Inflammatory macrophage treated with lipopolysaccharide for 1 hour (primary cell): ENCODE measurements at regions not wholly inside any gene's neighbourhood (a gene's known extent, or its start where the extent isn't known, plus 50 kb on each side); places are given as distances from the start of the nearest gene placed in this dataset.

Experiments
- DNase-seq, 2 donors: peaks; one replicate each; pipeline ENCODE4 v3.0.0-alpha.2; 2020 to 2022

DNA sequence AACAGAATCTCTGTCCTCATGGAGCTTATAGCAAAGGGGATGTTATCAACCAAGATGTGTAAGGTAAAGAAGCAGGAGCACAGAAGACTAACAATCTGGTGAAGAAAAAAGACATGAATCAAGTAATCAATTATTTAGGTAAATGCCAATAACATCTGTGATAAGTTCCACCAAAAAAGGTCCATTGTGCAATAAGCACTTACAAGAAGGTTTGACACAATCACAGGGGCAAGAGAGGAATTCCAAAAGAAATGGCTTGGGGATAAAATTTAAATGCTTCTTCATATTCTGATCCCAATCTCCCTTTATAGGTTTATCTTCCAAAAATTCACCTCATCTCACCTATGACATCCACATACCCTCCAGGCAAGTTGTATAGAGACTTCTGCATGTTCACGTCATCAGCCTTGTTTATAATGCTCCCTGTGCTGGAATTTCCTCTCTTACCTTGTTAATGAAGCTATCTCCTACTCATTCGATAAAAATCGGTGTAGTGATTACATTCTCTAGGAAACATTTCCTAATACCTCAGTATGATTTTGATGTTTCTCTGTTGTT is 53.6 kb upstream of the DPT start:
- DNase-seq, result no peak

DNA sequence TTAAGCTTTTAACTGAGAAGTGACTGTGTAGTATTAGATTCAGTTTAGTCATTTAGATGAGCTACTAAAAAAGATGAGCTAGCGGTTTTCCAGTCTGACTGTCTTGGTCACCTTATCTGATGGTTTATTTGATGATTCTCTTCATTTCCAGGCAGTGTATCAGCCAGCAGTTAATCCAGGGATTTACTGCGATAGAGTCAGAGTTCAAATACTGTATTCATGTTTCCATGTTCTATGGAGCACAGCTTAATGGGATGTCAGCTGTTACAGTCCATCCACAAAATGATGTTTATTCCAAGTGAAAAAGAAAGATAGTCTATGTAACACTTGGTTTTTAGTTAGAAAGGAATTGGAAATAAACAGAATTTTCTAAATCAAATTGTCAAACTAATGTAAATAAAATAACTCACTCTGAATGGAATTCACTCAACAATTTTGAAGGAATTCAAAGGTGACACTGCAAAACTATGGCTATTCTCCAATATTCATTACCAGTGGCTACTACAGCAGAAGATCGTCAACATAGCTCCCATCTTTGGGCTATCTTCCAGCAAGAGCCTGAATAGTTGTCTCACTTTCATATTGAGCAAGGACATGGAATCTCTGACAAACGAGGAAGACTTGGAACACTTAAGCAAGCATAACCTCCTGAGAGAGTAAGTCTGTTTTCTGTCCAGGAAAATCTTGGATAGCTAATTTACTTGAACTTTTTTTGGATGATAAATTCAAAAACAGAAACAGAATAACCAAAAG is 54.6 kb upstream of the DPT start:
- no peak for DNase-seq

DNA sequence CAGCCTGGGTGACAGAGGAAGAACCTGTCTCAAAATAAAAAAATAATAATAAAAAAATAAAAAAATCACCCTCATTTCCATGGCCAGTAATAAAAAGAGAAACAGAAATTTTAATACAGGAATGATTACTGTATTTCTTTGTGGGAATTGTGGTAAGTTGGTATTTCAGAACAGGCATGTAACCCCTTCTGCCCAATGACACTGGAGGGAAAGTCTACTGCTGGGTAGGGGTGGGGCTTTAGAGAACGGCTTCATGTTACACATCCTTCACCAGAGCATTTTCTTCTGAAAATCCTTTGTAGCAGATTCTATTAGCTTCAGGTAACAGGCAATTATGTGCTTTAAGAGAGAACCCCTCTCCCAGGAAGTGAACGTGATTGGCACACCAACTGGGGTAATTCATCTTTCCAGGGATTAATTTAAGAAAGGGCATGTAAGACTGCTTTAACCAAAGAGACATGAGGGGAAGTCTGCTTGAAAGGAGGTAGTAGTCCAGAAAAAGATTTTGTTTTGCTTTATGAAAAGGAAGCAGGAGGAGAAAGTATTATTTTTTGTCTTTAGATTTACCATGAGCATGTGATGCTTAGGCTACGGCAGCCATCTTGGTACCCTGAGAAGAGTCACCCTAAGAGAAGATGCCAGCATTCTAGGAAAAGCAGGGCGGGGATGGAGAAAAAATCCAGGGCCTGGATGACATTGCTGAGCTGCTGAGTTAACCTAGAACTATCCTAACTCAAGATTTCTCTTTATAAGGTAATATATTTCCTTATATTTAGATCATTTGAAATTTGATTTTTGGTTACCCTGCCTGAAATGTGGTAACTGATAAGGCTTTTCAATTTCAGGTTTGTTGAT is 57.7 kb upstream of the DPT start:
- DNase-seq, result no peak

DNA sequence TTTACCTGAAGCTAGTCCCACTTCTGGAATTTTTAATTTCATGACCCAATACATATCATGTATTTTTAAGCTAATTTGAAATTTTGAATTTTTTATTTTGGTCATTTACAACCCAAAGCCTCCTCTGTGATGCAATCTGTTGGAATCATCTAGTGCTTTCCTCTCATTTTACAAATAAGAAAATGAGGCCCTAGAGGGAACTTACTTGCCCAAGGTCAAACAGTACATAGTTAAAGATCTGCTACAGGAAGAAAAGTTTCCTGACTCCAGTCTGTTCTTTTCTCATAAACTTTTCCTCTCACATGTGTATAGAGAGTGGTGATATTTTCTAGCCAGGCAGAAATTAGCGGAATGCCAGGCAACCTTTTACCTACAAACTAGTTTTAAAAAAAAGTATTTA is 59.3 kb upstream of the DPT start:
- DNase-seq, result no peak

DNA sequence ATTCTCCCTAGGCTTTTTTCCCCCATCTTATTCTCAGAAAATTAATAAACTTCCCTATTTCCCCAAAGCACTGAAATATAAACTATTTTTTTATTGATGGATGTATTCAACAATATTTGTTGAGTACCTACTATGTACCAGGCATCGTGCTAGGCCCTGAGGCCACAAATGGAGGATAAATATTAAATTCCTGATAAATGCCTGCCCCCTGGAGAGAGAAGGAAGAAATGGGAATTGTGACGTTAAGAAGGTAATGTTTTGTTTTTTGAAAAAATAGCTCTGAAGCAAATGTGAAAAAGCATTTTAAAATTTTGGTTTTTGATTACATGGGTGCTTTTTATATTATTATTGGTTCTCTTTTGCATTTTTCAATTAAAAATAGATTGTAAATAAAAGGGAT is 60.5 kb upstream of the DPT start:
- no peak for DNase-seq

DNA sequence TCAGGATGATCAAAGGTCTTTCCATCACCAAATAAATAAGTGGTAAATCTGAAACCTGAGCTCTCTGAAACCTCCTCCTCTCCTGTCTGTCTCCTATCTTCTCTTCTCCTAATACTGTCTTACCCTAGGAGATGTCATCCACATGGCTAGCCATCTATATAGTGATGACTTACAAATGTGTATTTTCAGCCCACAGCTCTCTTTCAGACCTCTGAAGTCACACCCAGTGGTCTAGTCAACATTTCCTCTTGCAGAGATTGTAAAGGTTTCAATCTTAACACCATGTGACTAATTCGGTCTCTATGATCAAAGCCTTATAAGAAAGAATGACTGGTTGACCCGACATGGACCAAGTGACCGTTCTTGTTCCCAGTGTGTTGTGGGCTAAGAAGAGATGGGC is 63.1 kb upstream of the DPT start:
- DNase-seq, result no peak

DNA sequence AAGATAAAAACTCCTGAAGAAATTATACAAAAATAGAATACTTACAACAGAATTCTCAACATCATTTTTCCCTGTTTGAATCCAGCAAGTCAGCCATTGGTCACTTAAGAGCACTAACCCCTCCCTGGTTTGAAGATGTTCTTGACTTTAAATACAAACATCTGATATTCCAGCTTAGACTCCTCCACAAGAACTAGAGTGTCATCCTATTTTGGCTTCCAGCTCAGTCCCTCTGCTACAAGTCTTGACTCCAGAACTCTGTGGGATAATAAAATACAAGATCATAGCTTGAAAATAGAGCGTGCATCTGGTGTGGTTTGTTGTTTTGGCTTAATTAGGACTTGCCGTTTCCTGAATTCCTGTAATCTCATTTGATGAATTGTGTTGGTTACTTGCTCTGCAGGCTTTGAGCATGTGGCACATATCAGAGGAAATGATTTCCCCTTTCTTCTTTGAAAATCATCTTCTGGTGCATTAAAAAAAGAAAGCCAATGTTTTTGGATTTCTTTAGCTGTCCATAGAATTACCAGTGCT is 63.7 kb upstream of the DPT start:
- no peak for DNase-seq

DNA sequence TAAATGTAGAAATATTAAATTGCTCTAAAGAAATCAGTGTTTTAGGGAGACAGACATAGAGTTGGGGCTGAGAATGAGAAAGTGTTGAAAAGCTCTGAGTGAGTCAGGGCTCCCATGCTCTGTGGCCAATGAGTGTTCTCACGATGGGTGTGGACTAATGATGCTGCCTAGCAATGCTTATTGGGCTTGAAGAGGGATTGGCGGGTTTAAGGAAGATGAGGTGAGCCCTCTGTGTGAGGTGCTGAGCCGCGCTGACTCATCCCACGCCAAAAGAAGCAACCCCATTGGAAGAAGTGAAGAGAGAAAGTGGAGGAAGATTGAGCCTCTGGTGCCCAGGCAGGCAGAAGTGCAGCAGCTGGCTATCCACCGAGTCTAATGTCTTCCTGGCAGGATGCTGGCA is 65.1 kb upstream of the DPT start:
- DNase-seq, result no peak

DNA sequence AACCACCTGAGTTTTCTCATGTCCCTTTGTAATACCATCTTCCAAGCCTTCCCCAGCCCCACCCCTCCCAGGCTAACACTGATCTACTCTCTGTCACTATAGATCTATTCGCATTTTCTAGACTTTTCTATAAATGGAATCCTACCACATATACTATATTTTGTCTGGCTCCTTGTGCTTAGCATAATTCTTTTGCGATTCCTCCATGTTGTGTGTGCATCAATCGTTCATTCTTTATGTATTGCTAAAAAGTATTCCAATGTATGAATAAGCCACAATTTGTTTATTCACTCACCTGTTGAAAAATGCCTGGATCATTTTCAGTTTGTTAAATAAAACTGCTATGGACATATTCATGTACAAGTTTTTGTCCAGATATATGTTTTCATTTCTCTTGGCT is 66.7 kb upstream of the DPT start:
- no peak for DNase-seq

DNA sequence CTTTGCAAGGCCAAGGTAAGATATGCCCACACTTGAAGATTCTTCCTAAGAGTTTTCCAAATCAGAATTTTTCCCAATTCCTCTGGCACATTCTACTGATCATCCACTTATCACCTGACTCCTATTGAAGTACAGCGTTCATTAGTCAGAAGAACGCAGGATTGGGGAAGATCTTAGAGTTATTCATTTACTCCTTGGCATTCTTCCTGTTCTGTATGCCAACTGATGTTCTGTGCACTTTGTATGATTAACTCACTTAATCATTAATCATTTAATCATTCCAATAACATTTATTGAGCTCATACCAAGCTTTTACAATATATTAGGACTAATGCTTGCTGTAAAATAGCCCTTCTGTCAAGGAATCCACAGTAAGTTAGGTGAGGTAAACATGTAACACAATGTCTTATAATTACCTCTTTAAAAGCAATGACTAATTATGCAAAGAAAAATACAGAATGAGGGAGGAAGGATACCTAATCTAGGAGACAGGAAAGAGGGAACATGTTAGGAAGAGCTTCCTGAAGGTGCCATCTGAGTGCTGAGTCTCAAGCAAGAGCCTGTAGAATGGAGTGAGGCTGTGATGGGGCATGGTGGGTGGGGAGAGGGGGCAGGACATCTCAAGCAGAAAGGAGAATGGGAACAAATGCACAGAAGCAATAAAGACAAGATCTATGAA is 71.1 kb upstream of the DPT start:
- no peak for DNase-seq

DNA sequence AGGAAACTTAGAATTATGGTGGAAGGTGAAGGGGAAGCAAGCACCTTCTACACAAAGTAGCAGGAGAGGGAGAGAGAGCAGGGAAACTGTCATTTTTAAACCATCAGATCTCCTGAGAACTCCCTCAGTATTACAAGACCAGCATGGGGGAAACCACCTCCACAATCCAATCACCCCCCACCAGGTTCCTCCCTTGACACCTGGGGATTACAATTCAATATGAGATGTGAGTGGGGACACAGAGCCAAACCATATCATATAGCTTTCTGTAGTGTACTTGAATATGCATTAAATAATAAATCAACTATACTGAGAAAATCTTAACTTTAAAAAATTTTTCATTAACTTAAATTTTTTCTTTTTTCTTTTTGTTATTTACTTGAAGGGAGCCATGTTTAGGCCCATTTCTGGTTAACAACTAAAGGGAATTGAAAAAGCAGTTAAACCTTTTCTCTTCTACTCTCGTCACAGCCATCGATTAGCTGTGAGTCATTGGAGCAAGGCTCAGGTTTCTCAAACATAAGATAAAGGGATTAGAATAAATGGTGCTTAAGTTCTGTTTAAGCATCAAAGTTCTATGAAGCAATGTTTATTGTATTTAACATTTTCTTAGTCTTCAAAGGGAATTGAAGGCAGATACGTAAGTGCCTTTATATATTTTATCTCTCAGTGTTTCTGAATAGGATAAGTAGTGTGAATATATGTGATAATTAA is 72.2 kb upstream of the DPT start:
- DNase-seq, result no peak

DNA sequence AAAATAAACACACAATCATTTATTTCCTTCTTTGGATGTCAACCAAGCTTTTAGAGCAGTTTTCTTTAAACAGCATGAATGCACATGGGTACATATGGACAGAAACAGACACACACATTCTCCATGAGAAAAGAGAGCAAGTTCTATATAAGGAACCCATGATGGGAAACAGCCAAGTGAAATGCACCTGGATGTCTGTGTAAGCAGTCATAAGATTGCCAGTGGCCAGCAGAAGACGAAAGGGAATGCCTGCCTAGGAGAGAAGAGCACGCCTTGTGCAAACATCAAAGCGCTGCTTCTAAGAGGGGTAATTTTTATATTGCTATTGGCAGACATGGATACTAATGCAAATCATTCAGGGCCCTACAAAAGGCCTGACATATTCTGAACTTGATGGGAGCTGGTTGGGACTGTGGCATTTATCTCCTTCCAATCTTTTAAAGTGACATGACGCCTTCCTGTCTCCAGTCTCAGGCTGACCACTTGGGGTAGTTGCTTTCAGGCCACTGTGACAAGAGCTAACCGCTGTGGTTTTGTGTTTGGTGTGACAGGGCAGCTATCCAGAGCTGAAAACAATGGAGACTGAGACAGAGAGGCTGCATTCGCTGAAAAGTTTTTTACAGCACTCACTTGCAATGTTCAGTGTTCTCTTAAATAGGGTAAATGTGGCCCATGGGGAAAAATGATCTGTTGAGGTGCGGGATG is 75.0 kb upstream of the DPT start:
- DNase-seq, result no peak

DNA sequence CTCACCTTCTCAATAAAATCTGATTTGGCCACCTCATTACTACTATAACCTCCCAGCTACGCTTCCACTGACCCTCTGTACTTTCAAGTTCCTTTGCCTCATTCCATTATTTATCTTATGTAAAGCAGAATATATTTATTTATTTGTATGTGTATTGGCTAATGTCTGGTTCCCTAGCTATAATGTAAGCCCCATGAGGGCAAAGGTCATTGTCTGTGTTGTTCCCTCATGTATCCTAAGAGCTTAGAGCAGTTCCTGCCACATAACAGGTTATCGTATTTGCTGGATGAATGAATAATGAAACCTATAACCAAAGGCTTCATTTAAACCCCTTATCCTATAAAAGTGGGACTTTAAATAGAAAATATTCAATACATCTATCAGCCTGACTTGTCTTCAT is 77.9 kb upstream of the DPT start:
- DNase-seq, result no peak

DNA sequence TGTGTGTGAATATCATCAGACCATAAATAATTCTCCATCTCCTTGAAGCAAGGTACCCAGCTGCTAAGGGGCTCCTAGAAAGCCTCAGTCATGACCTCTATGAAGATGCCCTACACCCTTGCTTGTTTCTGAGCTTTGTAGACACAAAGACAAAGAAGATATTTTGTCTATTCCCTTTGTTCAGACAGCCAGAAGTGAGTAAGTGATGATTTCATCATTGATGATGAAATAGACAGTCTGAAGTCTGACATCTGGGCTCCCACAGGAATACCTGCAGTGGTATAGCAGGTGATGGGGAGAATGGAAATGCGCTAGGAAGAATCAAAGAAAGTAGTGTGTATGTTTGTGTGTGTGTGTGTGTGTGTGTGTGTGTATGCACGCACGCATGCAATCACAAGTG is 82.2 kb upstream of the DPT start:
- DNase-seq, result no peak

DNA sequence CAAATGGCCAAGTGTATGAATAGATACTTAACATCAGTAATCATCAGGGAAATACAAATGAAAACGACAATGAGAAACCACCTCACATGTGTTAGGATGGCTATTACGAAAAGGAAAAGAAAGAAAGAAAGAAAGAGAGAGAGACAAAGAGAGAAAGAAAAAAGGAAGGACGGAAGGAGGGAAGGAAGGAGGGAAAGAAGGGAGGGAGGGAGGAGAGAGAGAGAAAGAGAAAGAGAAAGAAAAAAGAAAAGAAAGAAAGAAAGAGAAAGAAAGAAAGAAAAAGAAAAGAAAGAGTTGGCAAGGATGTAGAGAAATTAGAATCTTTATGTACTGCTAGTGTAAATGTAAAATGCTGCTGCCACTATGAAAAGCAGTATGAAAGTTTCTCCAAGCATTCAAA is 90.7 kb upstream of the DPT start:
- DNase-seq, result no peak

DNA sequence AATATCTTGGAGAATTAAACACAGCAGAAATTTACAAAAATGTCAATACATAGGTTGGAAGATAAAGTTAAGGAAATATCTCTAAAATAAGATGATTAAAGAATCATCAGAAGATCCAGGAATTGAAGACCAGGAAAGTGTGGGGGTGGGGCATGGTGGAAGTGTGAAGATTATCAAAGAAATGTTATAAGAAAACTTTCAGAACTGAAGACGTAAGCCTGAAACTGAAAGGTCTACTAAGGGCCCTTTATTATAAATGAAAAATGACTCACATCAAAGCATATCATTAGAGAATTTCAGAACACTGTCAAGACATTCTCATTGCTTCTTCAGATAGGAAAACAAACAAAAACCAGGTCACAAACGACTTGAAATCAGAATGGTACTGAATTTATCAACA is 92.4 kb upstream of the DPT start:
- no peak for DNase-seq

DNA sequence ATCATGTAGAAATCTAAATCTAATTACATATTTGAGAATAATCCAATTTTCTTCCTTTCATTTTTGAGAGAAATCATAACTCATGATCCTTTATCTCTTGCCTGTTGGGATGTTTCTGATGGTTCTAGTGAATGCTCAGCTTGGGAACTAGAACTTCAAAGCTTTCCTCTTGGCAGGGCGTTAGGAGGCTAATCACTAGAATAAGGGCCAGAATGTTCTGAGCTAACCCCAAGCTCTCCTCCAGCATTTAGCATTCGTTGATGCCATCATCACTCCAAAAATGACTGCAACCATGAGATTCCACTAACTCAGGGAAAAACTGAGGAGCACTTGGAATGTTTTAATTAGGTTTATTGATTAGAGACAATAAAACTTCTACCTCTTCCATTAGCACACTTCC is 93.9 kb upstream of the DPT start:
- DNase-seq, result no peak

DNA sequence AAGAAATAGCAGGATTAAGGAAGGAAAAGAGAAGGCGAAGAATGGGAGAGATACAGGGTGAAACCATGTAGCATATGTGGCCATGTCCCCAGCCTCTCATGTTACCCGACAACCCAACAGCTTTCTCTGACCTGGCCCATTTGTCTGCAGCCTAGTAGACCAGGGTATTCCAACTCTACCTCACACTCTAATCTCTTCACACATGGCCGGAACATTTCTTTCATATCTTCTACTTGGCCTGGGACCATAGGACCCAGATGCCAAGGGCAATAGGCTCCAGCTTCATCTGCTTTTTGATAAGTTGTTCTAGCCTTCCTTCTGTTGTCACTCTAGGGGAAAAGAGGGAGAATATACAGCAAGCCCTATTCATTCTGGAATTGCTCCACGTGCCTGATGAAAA is 95.0 kb upstream of the DPT start:
- no peak for DNase-seq

DNA sequence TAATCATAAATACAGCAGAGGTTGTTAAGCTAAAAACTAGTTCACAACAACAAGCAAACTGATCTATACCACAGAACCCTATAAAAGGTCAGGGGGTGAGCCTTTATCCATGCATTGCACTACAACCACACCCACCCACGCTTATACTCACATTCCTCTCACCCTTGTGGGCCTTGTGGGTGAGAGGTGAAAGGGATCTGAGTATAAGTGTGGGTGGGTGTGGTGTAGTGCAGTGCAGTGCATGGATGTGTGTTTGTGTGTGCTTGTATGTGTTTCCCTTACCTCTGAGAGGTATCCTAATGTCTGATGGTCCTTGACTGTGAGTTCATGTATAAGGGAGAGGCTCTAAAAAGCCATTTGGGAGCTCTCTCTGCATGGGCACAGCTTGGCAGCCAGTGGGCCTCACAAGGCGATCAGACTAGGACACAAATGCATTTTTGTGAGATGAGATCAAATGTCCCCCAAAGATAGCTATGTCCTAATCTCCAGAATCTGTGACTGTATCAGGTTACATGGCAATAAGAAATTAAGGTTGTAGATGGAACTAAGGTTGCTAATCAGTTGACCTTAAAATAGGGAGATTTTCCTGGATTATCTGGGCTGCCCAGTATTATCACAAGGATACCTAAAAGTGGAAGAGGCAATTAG is 95.5 kb upstream of the DPT start:
- DNase-seq, result no peak

DNA sequence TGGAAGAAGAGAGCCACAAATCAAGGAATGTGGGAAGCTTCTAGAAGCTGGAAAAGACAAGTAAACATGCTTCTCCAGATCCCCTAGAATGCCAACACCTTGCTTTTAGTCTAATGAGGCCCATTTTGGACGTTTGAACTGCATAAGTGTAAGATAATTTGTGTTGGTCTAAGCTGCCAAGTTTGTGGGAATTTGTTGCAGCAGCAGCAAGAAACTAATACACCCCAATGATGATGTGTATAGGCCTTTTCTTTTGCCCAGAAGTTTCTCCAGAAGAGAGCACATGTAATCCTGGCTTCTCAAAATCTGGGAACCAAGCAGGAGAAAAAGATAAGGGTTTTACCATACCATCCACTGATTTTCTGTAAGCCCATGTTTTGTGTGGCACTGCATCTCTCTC is 96.1 kb upstream of the DPT start:
- no peak for DNase-seq

DNA sequence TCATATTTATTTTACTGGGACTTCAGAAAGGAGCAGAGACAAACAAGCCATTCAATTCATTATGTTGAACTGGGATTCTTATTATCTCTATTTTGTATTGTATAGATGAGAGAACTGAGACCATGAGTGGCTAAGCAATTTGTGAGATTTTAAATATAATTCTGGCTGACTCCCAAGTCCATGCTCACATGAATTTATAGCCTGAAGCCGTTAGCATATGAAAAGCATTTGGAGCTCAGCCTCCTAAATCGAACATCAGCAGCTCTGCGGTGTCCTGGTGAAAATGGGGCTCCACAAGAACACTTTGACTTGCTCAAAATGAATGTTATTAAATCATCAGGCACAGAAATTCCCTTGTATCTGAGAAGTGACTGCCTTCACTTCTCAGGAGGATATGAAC is 96.8 kb upstream of the DPT start:
- no peak for DNase-seq

DNA sequence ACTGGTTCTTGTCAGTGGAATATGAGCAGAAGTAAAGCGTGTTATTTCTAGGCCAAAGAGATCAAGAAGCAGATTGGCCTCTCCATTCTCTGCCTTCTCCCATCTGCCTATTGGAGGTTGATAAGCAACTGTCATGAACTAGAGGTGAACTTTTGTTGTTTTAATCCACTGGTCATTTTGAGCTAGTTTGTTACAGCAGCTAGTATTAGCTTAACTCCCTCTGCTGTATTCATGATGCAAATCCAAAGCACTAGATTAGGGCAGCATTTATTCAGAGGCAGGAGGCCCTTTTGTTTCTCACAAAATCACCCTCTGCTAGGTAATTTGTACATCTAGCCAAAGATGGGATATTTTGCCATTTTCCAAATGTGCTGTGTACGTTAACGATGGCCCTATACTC is 97.3 kb upstream of the DPT start:
- DNase-seq, result no peak
